Stimulated activated CD4-positive, alpha-beta T cell treated with anti-CD3 and anti-CD28 coated beads, Interleukin-12 subunit alpha, Interleukin-12 subunit beta, amount 100 ng/mL, for 4 hours (primary cell): ENCODE measurements at regions not wholly inside any gene's neighbourhood (a gene's known extent, or its start where the extent isn't known, plus 50 kb on each side); places are given as distances from the start of the nearest gene placed in this dataset.
"Not testable (repeated sequence)": the region's sequence is repeated elsewhere in the genome, so short reads cannot be mapped to it uniquely, and the experiment has no call there.

Experiments used
- DNase-seq: peaks from one replicate; pipeline ENCODE4 v3.0.0-alpha.2; 2020

- no peak for DNase-seq
Observed at GRCh38 chr10:130929422-130930325, 381.8 kb downstream of the TCERG1L start.

GRCh38 chr10:130930821-130931220, 380.7 kb downstream of the TCERG1L start:
- no peak for DNase-seq

- no peak for DNase-seq
Observed at GRCh38 chr10:130931256-130931655, 380.3 kb downstream of the TCERG1L start.

GRCh38 chr10:130932326-130933007, 379.1 kb downstream of the TCERG1L start:
- no peak for DNase-seq

GRCh38 chr10:130933008-130933390, 378.5 kb downstream of the TCERG1L start:
- no peak for DNase-seq

GRCh38 chr10:130934293-130935127, 377.0 kb downstream of the TCERG1L start:
- DNase-seq = no peak

- no peak for DNase-seq
Observed at GRCh38 chr10:130935128-130935439, 376.4 kb downstream of the TCERG1L start.

- DNase-seq = no peak
Observed at GRCh38 chr10:130935897-130936550, 375.5 kb downstream of the TCERG1L start.

- DNase-seq = no peak
Observed at GRCh38 chr10:130936851-130937250, 374.7 kb downstream of the TCERG1L start.

- no peak for DNase-seq
Observed at GRCh38 chr10:130938051-130938450, 373.5 kb downstream of the TCERG1L start.

- DNase-seq = not testable (repeated sequence)
Observed at GRCh38 chr10:130938891-130939290, 372.6 kb downstream of the TCERG1L start.

GRCh38 chr10:130941886-130942285, 369.6 kb downstream of the TCERG1L start:
- DNase-seq = no peak

GRCh38 chr10:130952086-130952485, 359.4 kb downstream of the TCERG1L start:
- no peak for DNase-seq

- DNase-seq = no peak
Observed at GRCh38 chr10:130954326-130954905, 357.1 kb downstream of the TCERG1L start.

- DNase-seq = no peak
Observed at GRCh38 chr10:130956251-130956650, 355.3 kb downstream of the TCERG1L start.

GRCh38 chr10:130957423-130957822, 354.1 kb downstream of the TCERG1L start:
- DNase-seq = no peak

GRCh38 chr10:130958003-130958402, 353.5 kb downstream of the TCERG1L start:
- no peak for DNase-seq

- DNase-seq = no peak
Observed at GRCh38 chr10:130958981-130959751, 352.4 kb downstream of the TCERG1L start.

GRCh38 chr10:130959752-130960195, 351.7 kb downstream of the TCERG1L start:
- no peak for DNase-seq

GRCh38 chr10:130960531-130960930, 351.0 kb downstream of the TCERG1L start:
- DNase-seq = no peak

GRCh38 chr10:130961506-130962239, 349.8 kb downstream of the TCERG1L start:
- no peak for DNase-seq
